ENCODE measurements at regions not wholly inside any gene's neighbourhood (a gene's known extent, or its start where the extent isn't known, plus 50 kb on each side); places are given as distances from the start of the nearest gene placed in this dataset.
"Not testable (repeated sequence)": the region's sequence is repeated elsewhere in the genome, so short reads cannot be mapped to it uniquely, and the experiment has no call there.

DNA sequence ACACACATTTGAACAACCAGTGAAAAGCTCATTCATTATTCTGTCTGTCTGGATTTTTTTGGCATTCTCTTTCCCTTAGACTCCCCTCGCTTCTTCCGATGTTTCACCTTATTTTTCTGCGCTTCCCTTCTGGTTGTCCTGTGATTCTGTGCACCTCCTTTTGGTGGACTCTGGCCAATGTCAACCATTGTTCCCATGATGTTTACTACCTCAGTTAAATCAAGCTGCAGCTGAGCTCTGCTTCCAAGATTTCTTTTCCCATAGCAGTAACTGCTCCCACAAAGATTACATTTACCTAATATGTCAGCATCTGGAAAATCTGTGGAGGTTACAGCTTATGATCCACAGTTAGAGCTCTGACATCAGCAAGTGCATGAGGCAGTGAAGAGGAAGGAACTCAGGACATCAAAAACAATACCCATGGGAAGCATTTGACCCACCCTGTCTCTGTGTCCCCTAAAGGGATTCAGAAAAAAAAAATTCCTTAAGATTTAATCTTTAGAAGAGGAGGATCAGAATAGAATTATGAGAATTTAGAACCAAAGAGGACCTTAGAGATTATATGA, 69.9 kb upstream of the ADAMTS5 start:
- Mint-ChIP-seq H3K9me3 (no peaks in the 10 kb centered on the region), H3K27ac (no peak overlapping the region), H3K4me3 (no peak overlapping the region), H3K27me3 (ENCODE audit: low read depth, poor library complexity) (no peaks in the 10 kb centered on the region), H3K4me1 (no peaks in the 10 kb centered on the region), H3K36me3 (ENCODE audit: low read depth) (no peaks in the 10 kb centered on the region)
- TF ChIP-seq, protein P1, sequence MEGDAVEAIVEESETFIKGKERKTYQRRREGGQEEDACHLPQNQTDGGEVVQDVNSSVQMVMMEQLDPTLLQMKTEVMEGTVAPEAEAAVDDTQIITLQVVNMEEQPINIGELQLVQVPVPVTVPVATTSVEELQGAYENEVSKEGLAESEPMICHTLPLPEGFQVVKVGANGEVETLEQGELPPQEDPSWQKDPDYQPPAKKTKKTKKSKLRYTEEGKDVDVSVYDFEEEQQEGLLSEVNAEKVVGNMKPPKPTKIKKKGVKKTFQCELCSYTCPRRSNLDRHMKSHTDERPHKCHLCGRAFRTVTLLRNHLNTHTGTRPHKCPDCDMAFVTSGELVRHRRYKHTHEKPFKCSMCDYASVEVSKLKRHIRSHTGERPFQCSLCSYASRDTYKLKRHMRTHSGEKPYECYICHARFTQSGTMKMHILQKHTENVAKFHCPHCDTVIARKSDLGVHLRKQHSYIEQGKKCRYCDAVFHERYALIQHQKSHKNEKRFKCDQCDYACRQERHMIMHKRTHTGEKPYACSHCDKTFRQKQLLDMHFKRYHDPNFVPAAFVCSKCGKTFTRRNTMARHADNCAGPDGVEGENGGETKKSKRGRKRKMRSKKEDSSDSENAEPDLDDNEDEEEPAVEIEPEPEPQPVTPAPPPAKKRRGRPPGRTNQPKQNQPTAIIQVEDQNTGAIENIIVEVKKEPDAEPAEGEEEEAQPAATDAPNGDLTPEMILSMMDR (IDR thresholded peaks at IDR 0.05), result no peak
- no peak for DNase-seq

DNA sequence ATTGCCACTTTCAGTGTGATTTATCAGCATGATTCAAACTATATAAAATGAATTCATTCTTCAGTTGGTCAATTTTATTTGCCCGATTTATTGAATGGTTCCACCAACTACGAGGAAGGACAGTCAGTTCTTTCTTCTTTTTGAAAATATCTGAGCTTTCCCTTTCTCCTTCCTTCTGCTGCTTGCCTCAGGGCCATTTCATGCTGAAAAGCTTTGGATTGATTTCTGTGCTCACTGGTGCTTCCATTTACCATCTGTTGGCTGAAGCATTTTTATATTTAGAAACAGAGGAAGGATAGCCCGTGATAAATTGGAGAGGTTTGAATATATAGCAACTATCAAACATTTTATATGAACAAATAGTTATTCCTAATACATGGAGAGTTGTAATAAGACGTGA, 68.9 kb upstream of the ADAMTS5 start:
- H3K36me3 Mint-ChIP-seq (ENCODE audit: low read depth), result no peaks in the 10 kb centered on the region
- H3K4me3 Mint-ChIP-seq, result no peak overlapping the region
- H3K27me3 Mint-ChIP-seq (ENCODE audit: low read depth, poor library complexity), result no peaks in the 10 kb centered on the region
- DNase-seq, result no peak
- TF ChIP-seq, protein P1 (IDR thresholded peaks at IDR 0.05), result no peak
- no peak overlapping the region for H3K27ac Mint-ChIP-seq
- H3K4me1 Mint-ChIP-seq, result no peaks in the 10 kb centered on the region
- no peaks in the 10 kb centered on the region for H3K9me3 Mint-ChIP-seq

DNA sequence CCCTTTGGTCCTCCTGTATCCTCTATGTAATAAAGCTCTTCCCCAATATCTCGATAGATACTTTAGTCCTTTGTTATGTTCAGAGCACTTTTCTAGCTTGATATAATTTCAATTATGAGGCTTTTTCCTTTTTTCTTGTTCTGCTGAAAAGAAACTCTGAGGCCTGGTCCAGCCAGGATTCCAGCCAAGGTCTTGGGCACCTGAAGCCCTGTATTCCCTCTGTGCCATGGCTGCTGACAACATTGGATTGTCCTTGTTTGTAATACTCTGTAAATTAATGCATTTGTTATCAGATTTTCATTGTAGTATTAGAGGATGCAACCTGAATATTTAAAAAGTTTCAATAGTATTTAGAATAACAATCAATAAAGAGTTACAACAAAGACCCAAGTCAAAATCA, 67.9 kb upstream of the ADAMTS5 start:
- Mint-ChIP-seq H3K27me3 (ENCODE audit: low read depth, poor library complexity) (no peaks in the 10 kb centered on the region), H3K36me3 (ENCODE audit: low read depth) (no peaks in the 10 kb centered on the region), H3K9me3 (no peaks in the 10 kb centered on the region), H3K4me1 (no peaks in the 10 kb centered on the region), H3K27ac (no peak overlapping the region), H3K4me3 (no peak overlapping the region)
- no peak for DNase-seq
- TF ChIP-seq, protein P1 (IDR thresholded peaks at IDR 0.05), result no peak

DNA sequence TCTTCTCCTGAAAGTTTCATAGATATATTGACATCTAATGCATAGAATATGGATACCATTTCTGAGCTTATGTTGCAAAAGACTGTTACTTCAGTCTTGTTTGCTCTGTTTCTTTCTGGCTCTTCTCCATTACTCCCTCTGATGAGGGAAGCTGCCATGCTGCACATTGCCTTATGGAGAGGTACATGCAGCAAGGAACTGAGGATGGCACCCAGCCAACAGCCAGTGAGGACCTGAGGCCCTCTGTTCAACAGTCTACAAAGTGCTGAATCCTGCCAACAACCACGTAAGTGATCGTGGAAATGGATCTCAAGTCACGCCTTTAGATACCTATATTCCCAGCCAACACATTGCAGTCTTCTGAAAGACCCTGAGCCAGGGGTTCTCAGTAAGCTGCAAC, 66.6 kb upstream of the ADAMTS5 start:
- H3K4me3 Mint-ChIP-seq, result no peak overlapping the region
- H3K9me3 Mint-ChIP-seq, result no peaks in the 10 kb centered on the region
- no peaks in the 10 kb centered on the region for H3K4me1 Mint-ChIP-seq
- DNase-seq, result no peak
- no peaks in the 10 kb centered on the region for H3K36me3 Mint-ChIP-seq (ENCODE audit: low read depth)
- no peaks in the 10 kb centered on the region for H3K27me3 Mint-ChIP-seq (ENCODE audit: low read depth, poor library complexity)
- no peak overlapping the region for H3K27ac Mint-ChIP-seq
- TF ChIP-seq, protein P1 (IDR thresholded peaks at IDR 0.05), result no peak

DNA sequence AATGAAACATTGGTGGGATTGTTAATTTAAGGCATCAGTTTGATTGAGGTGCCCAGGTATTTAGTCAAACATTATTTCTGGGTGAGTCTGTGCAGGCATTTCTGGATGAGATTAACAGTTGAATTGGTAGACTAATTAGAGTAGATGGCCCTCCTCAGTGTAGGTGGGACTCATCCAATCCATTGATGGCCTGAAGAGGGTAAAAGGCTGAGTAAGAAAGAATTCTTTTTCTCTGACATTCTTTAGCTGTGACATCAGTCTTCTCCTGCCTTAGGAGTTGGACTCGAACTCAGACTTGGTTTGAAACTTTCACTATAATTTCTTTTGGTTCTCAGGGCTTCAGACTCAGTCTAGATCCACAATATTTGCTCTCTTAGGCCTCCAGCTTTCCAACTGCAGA, 59.6 kb upstream of the ADAMTS5 start:
- Mint-ChIP-seq H3K9me3 (no peaks in the 10 kb centered on the region), H3K4me3 (no peak overlapping the region), H3K27me3 (ENCODE audit: low read depth, poor library complexity) (peaks cover 3% of the 10 kb centered on the region), H3K27ac (no peak overlapping the region), H3K36me3 (ENCODE audit: low read depth) (no peaks in the 10 kb centered on the region), H3K4me1 (no peaks in the 10 kb centered on the region)
- TF ChIP-seq, protein P1 (IDR thresholded peaks at IDR 0.05), result no peak
- no peak for DNase-seq

DNA sequence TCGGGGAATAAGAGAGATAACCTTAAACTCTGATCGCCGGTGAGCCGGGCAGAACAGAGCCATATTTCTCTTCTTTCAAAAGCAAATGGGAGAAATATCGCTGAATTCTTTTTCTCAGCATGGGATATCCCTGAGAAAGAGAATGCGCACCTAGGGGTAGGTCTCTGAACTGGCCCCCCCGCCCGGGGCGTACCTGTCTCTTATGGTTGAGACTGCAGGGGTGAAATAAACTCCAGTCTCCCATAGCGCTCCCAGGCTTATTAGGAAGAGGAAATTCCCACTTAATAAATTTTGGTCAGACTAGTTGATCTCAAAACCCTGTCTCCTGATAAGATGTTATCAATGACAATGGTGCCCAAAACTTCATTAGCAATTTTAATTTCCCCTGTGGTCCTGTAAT, 58.8 kb upstream of the ADAMTS5 start:
- not testable (repeated sequence) for H3K36me3 Mint-ChIP-seq (ENCODE audit: low read depth); H3K9me3 Mint-ChIP-seq; H3K4me1 Mint-ChIP-seq; DNase-seq; H3K27me3 Mint-ChIP-seq (ENCODE audit: low read depth, poor library complexity); H3K4me3 Mint-ChIP-seq; H3K27ac Mint-ChIP-seq

Measured in nephron progenitor cell (in vitro differentiated cells).